ENCODE measurements at regions not wholly inside any gene's neighbourhood (a gene's known extent, or its start where the extent isn't known, plus 50 kb on each side); places are given as distances from the start of the nearest gene placed in this dataset.

DNA sequence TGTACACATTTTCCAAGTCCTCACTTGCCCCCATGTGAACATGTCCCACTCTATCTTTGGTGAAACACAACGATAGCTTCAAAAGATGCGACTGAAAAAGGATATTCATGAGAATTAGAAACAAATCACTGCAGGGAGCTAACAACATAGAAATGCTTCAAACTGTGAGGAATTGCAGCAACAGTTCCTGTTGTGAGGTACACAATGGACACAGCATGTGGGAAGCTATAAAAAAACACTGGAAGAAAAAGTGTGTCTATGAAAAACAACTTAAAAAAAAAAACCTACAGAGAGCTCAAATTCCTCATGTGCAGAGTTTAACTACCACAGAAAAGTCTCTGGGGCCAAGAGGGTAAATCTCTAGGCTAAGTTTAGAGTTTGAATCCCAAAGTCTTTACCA is 51.6 kb upstream of the BLTP1 start:
- TF ChIP-seq, protein P1, sequence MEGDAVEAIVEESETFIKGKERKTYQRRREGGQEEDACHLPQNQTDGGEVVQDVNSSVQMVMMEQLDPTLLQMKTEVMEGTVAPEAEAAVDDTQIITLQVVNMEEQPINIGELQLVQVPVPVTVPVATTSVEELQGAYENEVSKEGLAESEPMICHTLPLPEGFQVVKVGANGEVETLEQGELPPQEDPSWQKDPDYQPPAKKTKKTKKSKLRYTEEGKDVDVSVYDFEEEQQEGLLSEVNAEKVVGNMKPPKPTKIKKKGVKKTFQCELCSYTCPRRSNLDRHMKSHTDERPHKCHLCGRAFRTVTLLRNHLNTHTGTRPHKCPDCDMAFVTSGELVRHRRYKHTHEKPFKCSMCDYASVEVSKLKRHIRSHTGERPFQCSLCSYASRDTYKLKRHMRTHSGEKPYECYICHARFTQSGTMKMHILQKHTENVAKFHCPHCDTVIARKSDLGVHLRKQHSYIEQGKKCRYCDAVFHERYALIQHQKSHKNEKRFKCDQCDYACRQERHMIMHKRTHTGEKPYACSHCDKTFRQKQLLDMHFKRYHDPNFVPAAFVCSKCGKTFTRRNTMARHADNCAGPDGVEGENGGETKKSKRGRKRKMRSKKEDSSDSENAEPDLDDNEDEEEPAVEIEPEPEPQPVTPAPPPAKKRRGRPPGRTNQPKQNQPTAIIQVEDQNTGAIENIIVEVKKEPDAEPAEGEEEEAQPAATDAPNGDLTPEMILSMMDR (IDR thresholded peaks at IDR 0.05), result no peak
- DNase-seq, result no peak
- H3K36me3 ChIP-seq, result no peaks in the 10 kb centered on the region

DNA sequence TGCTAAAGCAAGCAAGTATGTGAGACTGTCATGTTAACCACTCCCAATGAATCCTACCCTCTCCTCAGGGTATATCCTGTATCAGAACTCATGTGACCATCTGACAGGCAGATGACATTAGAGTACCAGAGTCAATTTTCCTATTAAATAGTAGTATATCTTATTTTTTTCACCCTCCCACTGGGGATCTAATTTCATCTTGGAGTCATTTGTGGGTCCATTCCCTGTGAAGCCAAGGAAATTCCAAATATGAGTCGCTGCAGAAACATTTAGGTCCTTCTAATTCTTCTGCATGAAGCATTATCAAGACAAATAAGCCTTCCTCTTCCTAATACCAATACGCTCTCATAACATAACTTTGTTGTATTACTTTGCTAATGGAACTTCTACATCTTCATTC is 52.2 kb upstream of the BLTP1 start:
- Histone ChIP-seq H3K4me3 (no peak overlapping the region), H3K36me3 (no peaks in the 10 kb centered on the region), H3K4me1 (no peaks in the 10 kb centered on the region), H3K9me3 (no peaks in the 10 kb centered on the region), H3K9ac (ENCODE audit: low read depth in 2 of 2, low read length in 2 of 2) (no peak overlapping the region), H3K27me3 (no peaks in the 10 kb centered on the region), H3K27ac (no peak overlapping the region)
- no peak for DNase-seq
- intact Hi-C loops (cut with DNase I), result no loop called here
- TF ChIP-seq, protein P1 (IDR thresholded peaks at IDR 0.05), result no peak

More for the DNA sequence above, 51.6 kb upstream of the BLTP1 start:
- Histone ChIP-seq H3K4me1 (no peaks in the 10 kb centered on the region), H3K27me3 (no peaks in the 10 kb centered on the region), H3K27ac (no peak overlapping the region), H3K9me3 (no peaks in the 10 kb centered on the region), H3K4me3 (no peak overlapping the region), H3K9ac (ENCODE audit: low read depth in 2 of 2, low read length in 2 of 2) (no peak overlapping the region)
- intact Hi-C loops (cut with DNase I), result no loop called here

- no peak for DNase-seq
- H3K27me3 ChIP-seq, result no peaks in the 10 kb centered on the region
- TF ChIP-seq, protein P1 (IDR thresholded peaks at IDR 0.05), result no peak
- no peaks in the 10 kb centered on the region for H3K4me1 ChIP-seq
- H3K4me3 ChIP-seq, result no peak overlapping the region
- intact Hi-C loops (cut with DNase I), result no loop called here
- no peaks in the 10 kb centered on the region for H3K9me3 ChIP-seq
- no peak overlapping the region for H3K27ac ChIP-seq
- H3K9ac ChIP-seq (ENCODE audit: low read depth in 2 of 2, low read length in 2 of 2), result no peak overlapping the region
- H3K36me3 ChIP-seq, result no peaks in the 10 kb centered on the region
These were observed 60.2 kb upstream of the BLTP1 start for GRCh38 chr4:122091836-122092405.

GRCh38 chr4:122091397-122091796 is 60.7 kb upstream of the BLTP1 start:
- Histone ChIP-seq H3K9me3 (no peaks in the 10 kb centered on the region), H3K4me1 (no peaks in the 10 kb centered on the region), H3K4me3 (no peak overlapping the region), H3K27me3 (no peaks in the 10 kb centered on the region), H3K36me3 (no peaks in the 10 kb centered on the region), H3K9ac (ENCODE audit: low read depth in 2 of 2, low read length in 2 of 2) (no peak overlapping the region), H3K27ac (no peak overlapping the region)
- intact Hi-C loops (cut with DNase I), result no loop called here
- TF ChIP-seq, protein P1 (IDR thresholded peaks at IDR 0.05), result no peak
- no peak for DNase-seq

DNA sequence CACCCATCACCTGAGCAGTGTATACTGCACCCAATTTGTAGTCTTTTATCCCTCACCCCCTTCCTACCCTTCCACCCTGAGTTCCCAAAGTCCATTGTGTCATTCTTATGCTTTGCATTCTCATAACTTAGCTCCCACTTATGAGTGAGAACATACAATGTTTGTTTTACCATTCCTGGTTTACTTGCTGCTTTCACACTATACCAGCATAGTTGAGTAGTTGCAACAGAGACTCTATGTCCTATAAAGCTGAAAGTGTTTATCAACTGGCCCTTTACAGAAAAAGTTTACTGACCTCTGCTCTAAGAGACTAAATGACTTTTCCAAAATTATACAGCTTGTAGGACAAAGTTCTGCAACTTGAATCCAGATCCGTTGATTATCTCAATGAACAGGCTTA is 61.1 kb upstream of the BLTP1 start:
- H3K4me3 ChIP-seq, result no peak overlapping the region
- H3K4me1 ChIP-seq, result no peaks in the 10 kb centered on the region
- H3K9ac ChIP-seq (ENCODE audit: low read depth in 2 of 2, low read length in 2 of 2), result no peak overlapping the region
- no peaks in the 10 kb centered on the region for H3K36me3 ChIP-seq
- no peaks in the 10 kb centered on the region for H3K9me3 ChIP-seq
- TF ChIP-seq, protein P1 (IDR thresholded peaks at IDR 0.05), result no peak
- H3K27me3 ChIP-seq, result no peaks in the 10 kb centered on the region
- H3K27ac ChIP-seq, result no peak overlapping the region
- intact Hi-C loops (cut with DNase I), result no loop called here
- DNase-seq, result no peak

All from colonic mucosa (tissue), 4 donors.